Mesothelial cell of epicardium (in vitro differentiated cells): ENCODE measurements at regions not wholly inside any gene's neighbourhood (a gene's known extent, or its start where the extent isn't known, plus 50 kb on each side); places are given as distances from the start of the nearest gene placed in this dataset.

Experiments used
- DNase-seq, 2 experiments: peaks; one replicate each; pipeline ENCODE4 v3.0.0; 2021; ENCODE audit warnings: low spot score in 2 of 2; ENCODE audit not compliant: unreplicated experiment in 2 of 2
- H3K27ac Mint-ChIP-seq: 2 replicates; pipeline ENCODE4 v1.8.0; 2021; ENCODE audit warnings: mixed read lengths
- H3K27me3 Mint-ChIP-seq: 2 replicates; pipeline ENCODE4 v1.8.0; 2021; ENCODE audit warnings: low read depth, mixed read lengths
- H3K36me3 Mint-ChIP-seq: 2 replicates; pipeline ENCODE4 v1.8.0; 2021; ENCODE audit warnings: mixed read lengths
- H3K4me1 Mint-ChIP-seq: 2 replicates; pipeline ENCODE4 v1.8.0; 2021; ENCODE audit warnings: mixed read lengths
- H3K4me3 Mint-ChIP-seq: 2 replicates; pipeline ENCODE4 v1.8.0; 2021; ENCODE audit warnings: mild to moderate bottlenecking, moderate library complexity, mixed read lengths
- H3K9me3 Mint-ChIP-seq: 2 replicates; pipeline ENCODE4 v1.8.0; 2021; ENCODE audit warnings: mixed read lengths
- CTCF ChIP-seq: fragments of 200-600 bp; sonication (generic); IDR thresholded peaks from one replicate; pipeline ENCODE4 v1.5.0; 2021; ENCODE audit warnings: antibody characterized with exemption; ENCODE audit not compliant: unreplicated experiment

GRCh38 chr6:80618953-80619352 lies 512.5 kb downstream of the BCKDHB start:
- no peaks in the 10 kb centered on the region for H3K27me3 Mint-ChIP-seq

GRCh38 chr6:80610846-80611245 lies 504.4 kb downstream of the BCKDHB start:
- Mint-ChIP-seq H3K27ac (no peak overlapping the region), H3K27me3 (no peaks in the 10 kb centered on the region), H3K36me3 (no peaks in the 10 kb centered on the region), H3K4me1 (peaks cover 1% of the 10 kb centered on the region), H3K9me3 (peaks cover 23% of the 10 kb centered on the region), H3K4me3 (no peak overlapping the region)
- no peak for TF ChIP-seq CTCF
- no peak for DNase-seq

More at GRCh38 chr6:80618953-80619352, 512.5 kb downstream of the BCKDHB start:
- H3K27ac Mint-ChIP-seq, result no peak overlapping the region
- no peaks in the 10 kb centered on the region for H3K4me1 Mint-ChIP-seq
- no peaks in the 10 kb centered on the region for H3K36me3 Mint-ChIP-seq
- DNase-seq, result no peak
- H3K4me3 Mint-ChIP-seq, result no peak overlapping the region
- peaks cover 31% of the 10 kb centered on the region for H3K9me3 Mint-ChIP-seq
- TF ChIP-seq CTCF, result no peak

- no peak for DNase-seq
- Mint-ChIP-seq H3K4me3 (no peak overlapping the region), H3K4me1 (peaks cover 1% of the 10 kb centered on the region), H3K27me3 (peaks cover 3% of the 10 kb centered on the region), H3K27ac (no peak overlapping the region), H3K36me3 (no peaks in the 10 kb centered on the region), H3K9me3 (peaks cover 6% of the 10 kb centered on the region)
- TF ChIP-seq CTCF, result no peak
Observed at GRCh38 chr6:80608881-80609280, 502.4 kb downstream of the BCKDHB start.

- no peak for DNase-seq
- H3K9me3 Mint-ChIP-seq, result no peaks in the 10 kb centered on the region
- no peak overlapping the region for H3K27ac Mint-ChIP-seq
- no peak for TF ChIP-seq CTCF
- no peaks in the 10 kb centered on the region for H3K36me3 Mint-ChIP-seq
- H3K27me3 Mint-ChIP-seq, result peaks cover 3% of the 10 kb centered on the region
- H3K4me3 Mint-ChIP-seq, result no peak overlapping the region
- peaks cover 1% of the 10 kb centered on the region for H3K4me1 Mint-ChIP-seq
Observed at GRCh38 chr6:80607811-80608391, 501.4 kb downstream of the BCKDHB start.

- H3K4me1 Mint-ChIP-seq, result peaks cover 1% of the 10 kb centered on the region
- peaks cover 8% of the 10 kb centered on the region for H3K27me3 Mint-ChIP-seq
- DNase-seq, result no peak
- no peak overlapping the region for H3K27ac Mint-ChIP-seq
- no peak overlapping the region for H3K4me3 Mint-ChIP-seq
- no peaks in the 10 kb centered on the region for H3K9me3 Mint-ChIP-seq
- no peaks in the 10 kb centered on the region for H3K36me3 Mint-ChIP-seq
- TF ChIP-seq CTCF, result peak; percentile 75
Observed at GRCh38 chr6:80605165-80605989, 498.9 kb downstream of the BCKDHB start.
